VCaP (cell line): ENCODE measurements at regions not wholly inside any gene's neighbourhood (a gene's known extent, or its start where the extent isn't known, plus 50 kb on each side); places are given as distances from the start of the nearest gene placed in this dataset.

Experiments used
- H3K27ac ChIP-seq: fragments of 450-650 bp; 2 replicates; pipeline ENCODE4 v1.5.1; 2017
- TF ChIP-seq, protein P1 (sequence below): fragments of 450-650 bp; conservative IDR thresholded peaks from 2 replicates; pipeline ENCODE4 v1.5.1; 2017; ENCODE audit warnings: mild to moderate bottlenecking, moderate library complexity

GRCh38 chr4:135553213-135553612 lies 1351.6 kb upstream of the PABPC4L start:
- TF ChIP-seq, protein P1, sequence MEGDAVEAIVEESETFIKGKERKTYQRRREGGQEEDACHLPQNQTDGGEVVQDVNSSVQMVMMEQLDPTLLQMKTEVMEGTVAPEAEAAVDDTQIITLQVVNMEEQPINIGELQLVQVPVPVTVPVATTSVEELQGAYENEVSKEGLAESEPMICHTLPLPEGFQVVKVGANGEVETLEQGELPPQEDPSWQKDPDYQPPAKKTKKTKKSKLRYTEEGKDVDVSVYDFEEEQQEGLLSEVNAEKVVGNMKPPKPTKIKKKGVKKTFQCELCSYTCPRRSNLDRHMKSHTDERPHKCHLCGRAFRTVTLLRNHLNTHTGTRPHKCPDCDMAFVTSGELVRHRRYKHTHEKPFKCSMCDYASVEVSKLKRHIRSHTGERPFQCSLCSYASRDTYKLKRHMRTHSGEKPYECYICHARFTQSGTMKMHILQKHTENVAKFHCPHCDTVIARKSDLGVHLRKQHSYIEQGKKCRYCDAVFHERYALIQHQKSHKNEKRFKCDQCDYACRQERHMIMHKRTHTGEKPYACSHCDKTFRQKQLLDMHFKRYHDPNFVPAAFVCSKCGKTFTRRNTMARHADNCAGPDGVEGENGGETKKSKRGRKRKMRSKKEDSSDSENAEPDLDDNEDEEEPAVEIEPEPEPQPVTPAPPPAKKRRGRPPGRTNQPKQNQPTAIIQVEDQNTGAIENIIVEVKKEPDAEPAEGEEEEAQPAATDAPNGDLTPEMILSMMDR: no peak
- no peak overlapping the region for H3K27ac ChIP-seq

DNA sequence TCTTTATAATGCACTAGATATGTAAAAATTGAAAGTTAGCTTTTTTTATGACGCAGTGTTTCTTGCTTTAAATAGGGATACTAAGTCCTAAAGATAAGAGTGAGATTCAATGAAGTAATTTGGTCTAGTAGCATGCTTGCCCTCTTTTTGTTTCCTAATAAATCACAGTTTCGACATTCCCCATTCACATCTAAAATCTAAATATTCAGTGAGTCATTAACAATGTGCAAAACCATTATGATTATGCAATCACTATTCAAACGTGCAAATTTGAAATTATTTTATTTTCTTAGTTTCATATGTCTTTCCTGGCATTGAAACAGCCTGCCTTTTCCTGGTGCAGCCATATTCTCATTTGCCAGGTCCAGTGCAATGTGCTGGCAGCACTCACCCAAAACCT lies 1350.5 kb upstream of the PABPC4L start:
- TF ChIP-seq, protein P1: no peak
- no peak overlapping the region for H3K27ac ChIP-seq

DNA sequence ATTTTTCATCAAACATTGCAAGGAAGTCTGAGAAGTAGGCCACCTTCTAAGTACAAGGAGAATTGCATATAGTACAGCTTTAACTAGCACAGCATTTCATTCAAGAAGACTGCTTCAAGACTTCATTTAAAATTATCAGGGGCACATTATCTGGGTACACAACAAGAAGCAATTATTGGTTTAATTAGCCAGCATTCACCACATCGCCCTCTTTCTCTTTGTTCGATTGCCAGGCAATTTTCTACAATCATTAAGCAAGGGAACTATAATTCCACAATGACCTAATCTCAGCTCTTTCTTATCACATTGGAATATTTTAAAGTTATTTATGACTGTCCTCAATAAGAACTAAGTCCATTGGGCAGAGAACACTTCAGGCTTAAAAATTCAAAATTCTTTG lies 1347.1 kb upstream of the PABPC4L start:
- no peak overlapping the region for H3K27ac ChIP-seq
- TF ChIP-seq, protein P1: no peak

DNA sequence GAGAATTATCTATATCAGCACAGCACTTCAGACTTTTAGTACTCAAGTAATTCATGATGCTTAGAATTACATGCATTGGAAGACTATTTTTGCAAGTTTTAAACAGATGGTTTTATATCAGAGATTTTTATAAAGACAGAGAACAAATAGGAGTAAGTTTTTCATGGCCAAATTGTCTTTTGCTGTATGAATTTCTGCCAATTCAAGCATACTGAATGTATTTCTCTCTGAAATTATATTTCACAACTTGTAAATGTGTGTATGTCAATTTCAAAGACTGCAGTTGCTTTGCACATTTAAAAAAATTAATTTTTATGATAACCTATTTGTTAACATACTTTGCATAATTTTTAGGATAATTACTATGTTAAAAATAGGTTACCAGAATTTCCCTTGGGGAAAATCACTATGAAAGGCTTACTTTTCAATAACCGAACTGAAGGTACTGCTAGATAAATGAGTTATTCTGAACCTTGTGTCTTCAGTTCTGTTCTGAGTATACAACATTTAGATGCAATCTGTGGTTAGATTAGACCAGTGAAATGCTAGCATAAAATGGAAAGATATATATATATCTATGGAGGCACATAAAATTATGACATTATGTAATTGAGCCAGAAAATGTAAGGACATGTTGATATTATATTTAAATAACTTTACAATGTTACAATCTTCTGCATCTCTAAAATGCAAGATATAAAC lies 1344.2 kb upstream of the PABPC4L start:
- H3K27ac ChIP-seq: no peak overlapping the region
- TF ChIP-seq, protein P1: no peak

GRCh38 chr4:135538698-135539097 lies 1337.1 kb upstream of the PABPC4L start:
- H3K27ac ChIP-seq: no peak overlapping the region
- TF ChIP-seq, protein P1: no peak

DNA sequence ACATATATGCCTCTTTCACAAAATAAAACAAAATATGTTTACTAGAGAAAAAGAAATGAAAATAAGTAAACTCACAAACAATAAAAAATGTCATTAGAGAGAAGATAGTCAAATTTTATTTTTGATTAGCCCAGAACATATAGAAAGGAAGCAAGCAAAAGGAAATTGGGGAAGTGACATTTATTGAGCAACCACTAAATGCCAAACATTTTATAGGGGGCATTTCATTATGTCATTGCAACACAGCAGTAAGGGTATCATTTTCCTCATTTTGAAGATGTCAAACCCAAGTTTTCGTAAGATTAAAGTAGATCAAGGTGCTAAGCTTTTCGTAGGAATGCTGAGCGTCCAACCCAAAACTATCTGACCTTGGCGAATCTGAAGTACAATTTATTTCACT lies 1331.5 kb upstream of the PABPC4L start:
- TF ChIP-seq, protein P1: no peak
- H3K27ac ChIP-seq: no peak overlapping the region

- H3K27ac ChIP-seq: no peak overlapping the region
- TF ChIP-seq, protein P1: no peak
Measured at GRCh38 chr4:135532132-135532531, 1330.5 kb upstream of the PABPC4L start.
